ENCODE measurements at regions not wholly inside any gene's neighbourhood (a gene's known extent, or its start where the extent isn't known, plus 50 kb on each side); places are given as distances from the start of the nearest gene placed in this dataset.

DNA sequence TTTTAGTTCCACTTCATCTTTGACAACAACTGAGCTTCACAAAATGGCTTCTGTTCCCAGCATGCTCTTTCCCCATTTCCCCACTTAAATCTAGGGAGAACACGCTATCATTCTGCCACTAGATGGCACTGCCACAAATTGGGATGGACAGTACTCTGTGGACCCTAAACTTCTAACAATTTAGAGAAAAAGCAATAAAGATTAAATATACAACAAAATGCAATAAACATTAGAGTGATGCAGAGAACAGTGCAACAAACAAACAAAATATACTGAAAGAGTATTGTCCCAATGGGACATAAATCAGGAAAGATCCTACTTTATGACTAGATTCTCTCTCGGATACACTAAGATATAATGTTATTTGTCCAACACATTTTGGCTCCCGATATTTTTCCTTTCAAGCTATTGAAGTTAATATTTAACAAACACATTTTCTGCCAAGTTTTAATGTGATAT lies 169.7 kb upstream of the TMCO5A start:
- TF ChIP-seq, protein P1, sequence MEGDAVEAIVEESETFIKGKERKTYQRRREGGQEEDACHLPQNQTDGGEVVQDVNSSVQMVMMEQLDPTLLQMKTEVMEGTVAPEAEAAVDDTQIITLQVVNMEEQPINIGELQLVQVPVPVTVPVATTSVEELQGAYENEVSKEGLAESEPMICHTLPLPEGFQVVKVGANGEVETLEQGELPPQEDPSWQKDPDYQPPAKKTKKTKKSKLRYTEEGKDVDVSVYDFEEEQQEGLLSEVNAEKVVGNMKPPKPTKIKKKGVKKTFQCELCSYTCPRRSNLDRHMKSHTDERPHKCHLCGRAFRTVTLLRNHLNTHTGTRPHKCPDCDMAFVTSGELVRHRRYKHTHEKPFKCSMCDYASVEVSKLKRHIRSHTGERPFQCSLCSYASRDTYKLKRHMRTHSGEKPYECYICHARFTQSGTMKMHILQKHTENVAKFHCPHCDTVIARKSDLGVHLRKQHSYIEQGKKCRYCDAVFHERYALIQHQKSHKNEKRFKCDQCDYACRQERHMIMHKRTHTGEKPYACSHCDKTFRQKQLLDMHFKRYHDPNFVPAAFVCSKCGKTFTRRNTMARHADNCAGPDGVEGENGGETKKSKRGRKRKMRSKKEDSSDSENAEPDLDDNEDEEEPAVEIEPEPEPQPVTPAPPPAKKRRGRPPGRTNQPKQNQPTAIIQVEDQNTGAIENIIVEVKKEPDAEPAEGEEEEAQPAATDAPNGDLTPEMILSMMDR (IDR thresholded peaks at IDR 0.05), result peak; percentile 30 to 67 (median 60)
- no peak for TF ChIP-seq POLR2A (IDR thresholded peaks at IDR 0.05)
